NCI-H526 (cell line): ENCODE measurements at regions not wholly inside any gene's neighbourhood (a gene's known extent, or its start where the extent isn't known, plus 50 kb on each side); places are given as distances from the start of the nearest gene placed in this dataset.

Experiments
- DNase-seq, 2 experiments: peaks; one replicate each; lab custom pipeline; 2025; lab: John Stamatoyannopoulos, UW

GRCh38 chr3:54021071-54021470, 101.3 kb upstream of the CACNA2D3 start:
- no peak for DNase-seq

GRCh38 chr3:54020436-54020835, 101.9 kb upstream of the CACNA2D3 start:
- no peak for DNase-seq

- DNase-seq, result no peak
Observed at GRCh38 chr3:54014067-54014466, 108.3 kb upstream of the CACNA2D3 start.

GRCh38 chr3:54008744-54009143, 113.6 kb upstream of the CACNA2D3 start:
- no peak for DNase-seq

GRCh38 chr3:54008099-54008498, 114.3 kb upstream of the CACNA2D3 start:
- DNase-seq, result no peak

- DNase-seq, result no peak
Observed at GRCh38 chr3:54004335-54004734, 112.7 kb upstream of the SELENOK start.

GRCh38 chr3:54003136-54003535, 111.5 kb upstream of the SELENOK start:
- DNase-seq, result no peak

GRCh38 chr3:53999725-54000124, 108.1 kb upstream of the SELENOK start:
- DNase-seq, result no peak

- DNase-seq, result no peak
Observed at GRCh38 chr3:53998980-53999379, 107.3 kb upstream of the SELENOK start.

- no peak for DNase-seq
Observed at GRCh38 chr3:53997476-53997875, 105.8 kb upstream of the SELENOK start.

- no peak for DNase-seq
Observed at GRCh38 chr3:53996141-53996874, 104.6 kb upstream of the SELENOK start.

GRCh38 chr3:53994986-53995603, 103.4 kb upstream of the SELENOK start:
- no peak for DNase-seq

- no peak for DNase-seq
Observed at GRCh38 chr3:53991240-53991639, 99.6 kb upstream of the SELENOK start.

- no peak for DNase-seq
Observed at GRCh38 chr3:53989946-53990345, 98.3 kb upstream of the SELENOK start.

- no peak for DNase-seq
Observed at GRCh38 chr3:53989451-53989850, 97.8 kb upstream of the SELENOK start.

GRCh38 chr3:53978386-53978785, 86.7 kb upstream of the SELENOK start:
- no peak for DNase-seq

- DNase-seq, result no peak
Observed at GRCh38 chr3:53975382-53975781, 83.7 kb upstream of the SELENOK start.

- DNase-seq, result no peak
Observed at GRCh38 chr3:53974324-53974723, 82.7 kb upstream of the SELENOK start.

- DNase-seq, result no peak
Observed at GRCh38 chr3:53973905-53974304, 82.2 kb upstream of the SELENOK start.

- no peak for DNase-seq
Observed at GRCh38 chr3:53970661-53971060, 79.0 kb upstream of the SELENOK start.

- DNase-seq, result no peak
Observed at GRCh38 chr3:53969086-53969485, 77.4 kb upstream of the SELENOK start.

GRCh38 chr3:53965291-53965690, 73.6 kb upstream of the SELENOK start:
- DNase-seq, result no peak

- no peak for DNase-seq
Observed at GRCh38 chr3:53957831-53958230, 66.2 kb upstream of the SELENOK start.

GRCh38 chr3:53956586-53956985, 64.9 kb upstream of the SELENOK start:
- peak; percentile 88 to 90 for DNase-seq
